ENCODE measurements at regions not wholly inside any gene's neighbourhood (a gene's known extent, or its start where the extent isn't known, plus 50 kb on each side); places are given as distances from the start of the nearest gene placed in this dataset.

GRCh38 chr3:181344331-181344730, 354.8 kb upstream of the DNAJC19 start (continued):
- TF ChIP-seq REST (IDR thresholded peaks at IDR 0.05): no peak

- Histone ChIP-seq H3K9me3 (ENCODE audit: control insufficient read depth in 4 of 4, low read length in 3 of 4) (peaks cover 0 to 4% (median 0%) of the 10 kb centered on the region in 4 donors), H3K27me3 (ENCODE audit: control insufficient read depth in 4 of 4, insufficient read depth in 4 of 4, low read length in 3 of 4) (no peaks in the 10 kb centered on the region), H3K4me1 (ENCODE audit: control insufficient read depth in 4 of 4, insufficient read depth in 4 of 4, low read length in 3 of 4) (no peaks in the 10 kb centered on the region), H3K9ac (ENCODE audit: low read depth in 1 of 2, low read length in 2 of 2) (no peak overlapping the region), H3K4me3 (ENCODE audit: low read depth in 1 of 3, low read length in 3 of 3) (no peak overlapping the region), H3K36me3 (ENCODE audit: control insufficient read depth in 4 of 4, insufficient read depth in 3 of 4, low read depth in 1 of 4, low read length in 3 of 4) (no peaks in the 10 kb centered on the region), H3K27ac (ENCODE audit: low read depth in 1 of 2, low read length in 2 of 2) (no peak overlapping the region)
- TF ChIP-seq JUND (IDR thresholded peaks at IDR 0.05): no peak
- TF ChIP-seq MAX (IDR thresholded peaks at IDR 0.05): no peak
- TF ChIP-seq HNF4A (conservative IDR thresholded peaks at IDR 0.05): no peak
- no peak for TF ChIP-seq FOXA2 (IDR thresholded peaks at IDR 0.05)
- no peak for TF ChIP-seq EGR1 (IDR thresholded peaks at IDR 0.05; ENCODE audit: low read depth in 2 of 2)
- TF ChIP-seq RXRA (IDR thresholded peaks at IDR 0.05): no peak
- TF ChIP-seq ZBTB33 (IDR thresholded peaks at IDR 0.05): no peak
- TF ChIP-seq HNF4G (IDR thresholded peaks at IDR 0.05): no peak
- no peak for TF ChIP-seq ATF3 (IDR thresholded peaks at IDR 0.05)
- TF ChIP-seq YY1 (IDR thresholded peaks at IDR 0.05): no peak
- no peak for TF ChIP-seq SP1 (IDR thresholded peaks at IDR 0.05)
- no peak for TF ChIP-seq GABPA (IDR thresholded peaks at IDR 0.05 in 1 of 2, conservative IDR thresholded peaks at IDR 0.05 in 1 of 2)
- no peak for TF ChIP-seq REST (IDR thresholded peaks at IDR 0.05)
- TF ChIP-seq NR2F2 (IDR thresholded peaks at IDR 0.05): no peak
- TF ChIP-seq FOXA1 (IDR thresholded peaks at IDR 0.05): no peak
- TF ChIP-seq TAF1 (conservative IDR thresholded peaks at IDR 0.05): no peak
- no peak for TF ChIP-seq CTCF (IDR thresholded peaks at IDR 0.05; ENCODE audit: low read depth, low read length, missing input control)
- no peak for DNase-seq (ENCODE audit: low spot score)
- 74% methylated on average over 2 of the region's 2 CpGs for WGBS
Observed at GRCh38 chr3:181336597-181336996, 347.1 kb upstream of the DNAJC19 start.
